ENCODE measurements at regions not wholly inside any gene's neighbourhood (a gene's known extent, or its start where the extent isn't known, plus 50 kb on each side); places are given as distances from the start of the nearest gene placed in this dataset.
A peak's percentile ranks its signal among the peaks of the same experiment; 100 is the strongest.

DNA sequence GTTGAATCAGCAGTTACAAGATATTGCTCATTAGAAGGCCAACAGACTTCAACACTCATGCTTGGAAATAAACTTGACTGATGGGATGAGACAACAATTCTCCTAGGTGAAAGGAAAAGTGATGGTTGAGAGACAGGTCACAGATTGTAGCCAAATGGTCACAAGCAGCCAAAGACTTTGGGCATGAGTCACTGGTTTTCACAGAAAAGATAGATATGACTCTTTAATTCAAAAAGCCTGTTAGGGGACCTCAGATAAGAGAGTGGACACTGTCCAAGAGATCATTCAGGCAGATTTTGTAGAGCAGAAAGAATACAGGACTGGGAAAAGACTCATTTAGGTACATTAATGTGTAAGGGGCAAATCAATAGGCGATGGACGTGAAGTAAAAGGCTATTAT is 982.5 kb downstream of the MAT2B start:
- ATAC-seq = no peak; the same call in 2 of the 3 replicates
- TF ChIP-seq, protein P1, sequence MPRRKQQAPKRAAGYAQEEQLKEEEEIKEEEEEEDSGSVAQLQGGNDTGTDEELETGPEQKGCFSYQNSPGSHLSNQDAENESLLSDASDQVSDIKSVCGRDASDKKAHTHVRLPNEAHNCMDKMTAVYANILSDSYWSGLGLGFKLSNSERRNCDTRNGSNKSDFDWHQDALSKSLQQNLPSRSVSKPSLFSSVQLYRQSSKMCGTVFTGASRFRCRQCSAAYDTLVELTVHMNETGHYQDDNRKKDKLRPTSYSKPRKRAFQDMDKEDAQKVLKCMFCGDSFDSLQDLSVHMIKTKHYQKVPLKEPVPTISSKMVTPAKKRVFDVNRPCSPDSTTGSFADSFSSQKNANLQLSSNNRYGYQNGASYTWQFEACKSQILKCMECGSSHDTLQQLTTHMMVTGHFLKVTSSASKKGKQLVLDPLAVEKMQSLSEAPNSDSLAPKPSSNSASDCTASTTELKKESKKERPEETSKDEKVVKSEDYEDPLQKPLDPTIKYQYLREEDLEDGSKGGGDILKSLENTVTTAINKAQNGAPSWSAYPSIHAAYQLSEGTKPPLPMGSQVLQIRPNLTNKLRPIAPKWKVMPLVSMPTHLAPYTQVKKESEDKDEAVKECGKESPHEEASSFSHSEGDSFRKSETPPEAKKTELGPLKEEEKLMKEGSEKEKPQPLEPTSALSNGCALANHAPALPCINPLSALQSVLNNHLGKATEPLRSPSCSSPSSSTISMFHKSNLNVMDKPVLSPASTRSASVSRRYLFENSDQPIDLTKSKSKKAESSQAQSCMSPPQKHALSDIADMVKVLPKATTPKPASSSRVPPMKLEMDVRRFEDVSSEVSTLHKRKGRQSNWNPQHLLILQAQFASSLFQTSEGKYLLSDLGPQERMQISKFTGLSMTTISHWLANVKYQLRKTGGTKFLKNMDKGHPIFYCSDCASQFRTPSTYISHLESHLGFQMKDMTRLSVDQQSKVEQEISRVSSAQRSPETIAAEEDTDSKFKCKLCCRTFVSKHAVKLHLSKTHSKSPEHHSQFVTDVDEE (CRISPR knock-in tag; IDR thresholded peaks at IDR 0.05) = peak; percentile 86
- peak; percentile 86 for TF ChIP-seq ISL1 (CRISPR knock-in tag; IDR thresholded peaks at IDR 0.05)
- TF ChIP-seq ZNF8 (CRISPR knock-in tag; IDR thresholded peaks at IDR 0.05) = 0 out of 2 replicates have a peak, but pooled peaks have one; percentile 32
- TF ChIP-seq GLIS3 (CRISPR knock-in tag; IDR thresholded peaks at IDR 0.05) = peak; percentile 73; the same call in 1 of the 2 replicates
- TF ChIP-seq ZFP30 (CRISPR knock-in tag; IDR thresholded peaks at IDR 0.05) = no peak
- TF ChIP-seq, protein P2, sequence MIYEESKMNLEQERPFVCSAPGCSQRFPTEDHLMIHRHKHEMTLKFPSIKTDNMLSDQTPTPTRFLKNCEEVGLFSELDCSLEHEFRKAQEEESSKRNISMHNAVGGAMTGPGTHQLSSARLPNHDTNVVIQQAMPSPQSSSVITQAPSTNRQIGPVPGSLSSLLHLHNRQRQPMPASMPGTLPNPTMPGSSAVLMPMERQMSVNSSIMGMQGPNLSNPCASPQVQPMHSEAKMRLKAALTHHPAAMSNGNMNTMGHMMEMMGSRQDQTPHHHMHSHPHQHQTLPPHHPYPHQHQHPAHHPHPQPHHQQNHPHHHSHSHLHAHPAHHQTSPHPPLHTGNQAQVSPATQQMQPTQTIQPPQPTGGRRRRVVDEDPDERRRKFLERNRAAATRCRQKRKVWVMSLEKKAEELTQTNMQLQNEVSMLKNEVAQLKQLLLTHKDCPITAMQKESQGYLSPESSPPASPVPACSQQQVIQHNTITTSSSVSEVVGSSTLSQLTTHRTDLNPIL (CRISPR knock-in tag; IDR thresholded peaks at IDR 0.05; ENCODE audit: low read depth) = no peak
- TF ChIP-seq PPARA (CRISPR knock-in tag; IDR thresholded peaks at IDR 0.05; ENCODE audit: borderline replicate concordance) = no peak
- TF ChIP-seq TCF4 (CRISPR knock-in tag; IDR thresholded peaks at IDR 0.05; ENCODE audit: borderline replicate concordance) = peak; percentile 93

DNA sequence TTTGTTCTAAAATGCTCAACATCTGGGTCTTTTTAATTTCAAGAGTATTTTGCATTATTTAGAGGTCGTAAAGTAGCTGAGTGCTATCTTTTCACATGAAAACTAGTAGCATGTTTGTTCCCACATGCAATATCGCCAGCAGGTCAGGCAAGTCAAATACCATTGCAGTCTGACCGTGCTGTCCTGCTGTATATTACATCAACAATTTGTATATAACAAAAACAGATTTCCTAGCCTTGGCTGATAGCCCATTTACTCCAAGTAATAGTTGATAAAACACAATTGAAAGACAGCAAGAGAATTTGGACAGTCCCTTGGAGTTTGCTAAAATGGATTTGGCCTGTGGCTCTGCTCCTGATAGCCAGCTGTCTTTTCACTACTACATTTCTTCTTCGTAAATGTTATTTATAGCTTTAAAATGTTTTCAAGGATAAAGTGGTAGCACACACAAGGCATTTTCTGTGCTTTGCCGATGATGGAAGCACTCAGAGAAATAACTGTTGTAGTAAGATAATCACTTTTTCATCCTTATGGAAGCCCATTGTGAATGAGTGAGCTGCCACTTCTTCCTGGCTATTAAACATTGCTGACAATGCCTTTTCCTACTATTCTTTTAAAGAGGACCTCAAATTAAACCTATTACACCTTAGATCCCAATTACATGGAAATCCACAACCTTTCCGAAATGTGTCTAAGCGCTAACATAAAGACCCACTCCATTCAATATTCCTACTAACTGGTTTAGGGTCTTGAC is 992.1 kb downstream of the MAT2B start:
- TF ChIP-seq BACH2 (CRISPR knock-in tag; IDR thresholded peaks at IDR 0.05; ENCODE audit: borderline replicate concordance) = no peak
- no peak for TF ChIP-seq ZNF70 (CRISPR knock-in tag; IDR thresholded peaks at IDR 0.05)
- TF ChIP-seq TOX (CRISPR knock-in tag; IDR thresholded peaks at IDR 0.05; ENCODE audit: borderline replicate concordance) = no peak
- TF ChIP-seq RARB (CRISPR knock-in tag; IDR thresholded peaks at IDR 0.05) = no peak
- TF ChIP-seq, protein P3, sequence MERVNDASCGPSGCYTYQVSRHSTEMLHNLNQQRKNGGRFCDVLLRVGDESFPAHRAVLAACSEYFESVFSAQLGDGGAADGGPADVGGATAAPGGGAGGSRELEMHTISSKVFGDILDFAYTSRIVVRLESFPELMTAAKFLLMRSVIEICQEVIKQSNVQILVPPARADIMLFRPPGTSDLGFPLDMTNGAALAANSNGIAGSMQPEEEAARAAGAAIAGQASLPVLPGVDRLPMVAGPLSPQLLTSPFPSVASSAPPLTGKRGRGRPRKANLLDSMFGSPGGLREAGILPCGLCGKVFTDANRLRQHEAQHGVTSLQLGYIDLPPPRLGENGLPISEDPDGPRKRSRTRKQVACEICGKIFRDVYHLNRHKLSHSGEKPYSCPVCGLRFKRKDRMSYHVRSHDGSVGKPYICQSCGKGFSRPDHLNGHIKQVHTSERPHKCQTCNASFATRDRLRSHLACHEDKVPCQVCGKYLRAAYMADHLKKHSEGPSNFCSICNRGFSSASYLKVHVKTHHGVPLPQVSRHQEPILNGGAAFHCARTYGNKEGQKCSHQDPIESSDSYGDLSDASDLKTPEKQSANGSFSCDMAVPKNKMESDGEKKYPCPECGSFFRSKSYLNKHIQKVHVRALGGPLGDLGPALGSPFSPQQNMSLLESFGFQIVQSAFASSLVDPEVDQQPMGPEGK (CRISPR knock-in tag; IDR thresholded peaks at IDR 0.05; ENCODE audit: borderline replicate concordance) = no peak
- TF ChIP-seq ZFP3 (CRISPR knock-in tag; IDR thresholded peaks at IDR 0.05) = no peak
- no peak for TF ChIP-seq GLIS3 (CRISPR knock-in tag; IDR thresholded peaks at IDR 0.05)
- TF ChIP-seq TCF4 (CRISPR knock-in tag; IDR thresholded peaks at IDR 0.05; ENCODE audit: borderline replicate concordance) = no peak
- TF ChIP-seq ARNTL (CRISPR knock-in tag; IDR thresholded peaks at IDR 0.05; ENCODE audit: borderline replicate concordance, low read depth) = no peak
- TF ChIP-seq ZNF565 (CRISPR knock-in tag; conservative IDR thresholded peaks at IDR 0.05; ENCODE audit: low read depth) = no peak
- TF ChIP-seq PPARA (CRISPR knock-in tag; IDR thresholded peaks at IDR 0.05; ENCODE audit: borderline replicate concordance) = no peak
- TF ChIP-seq CSDC2 (CRISPR knock-in tag; IDR thresholded peaks at IDR 0.05) = no peak
- no peak for TF ChIP-seq OSR1 (CRISPR knock-in tag; IDR thresholded peaks at IDR 0.05)
- TF ChIP-seq, protein P2 (CRISPR knock-in tag; IDR thresholded peaks at IDR 0.05; ENCODE audit: low read depth) = no peak
- no peak for TF ChIP-seq ZNF8 (CRISPR knock-in tag; IDR thresholded peaks at IDR 0.05)
- TF ChIP-seq ZC3H10 (CRISPR knock-in tag; IDR thresholded peaks at IDR 0.05) = no peak
- no peak for TF ChIP-seq ESRRG (CRISPR knock-in tag; IDR thresholded peaks at IDR 0.05)
- no peak for ATAC-seq

DNA sequence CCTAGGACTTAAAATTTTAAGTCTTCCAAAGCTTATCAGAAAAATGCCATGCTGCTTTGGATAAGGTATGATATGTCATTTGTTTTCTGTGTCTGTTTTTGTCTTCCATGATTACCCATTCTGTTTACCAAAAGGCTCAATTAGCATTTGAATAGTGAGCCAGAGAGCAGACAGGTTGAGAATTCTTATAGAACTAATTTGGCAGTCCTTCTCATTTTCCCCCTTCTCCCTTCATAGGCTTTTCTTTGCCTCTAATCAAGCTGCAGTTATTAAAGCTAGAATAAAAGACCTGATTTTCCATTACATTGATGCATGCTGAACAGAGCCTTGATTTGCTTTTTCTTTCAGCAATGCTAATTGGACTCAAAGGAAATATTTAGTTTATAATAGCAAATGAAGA is 993.0 kb downstream of the MAT2B start:
- ATAC-seq = no peak
- TF ChIP-seq GLIS3 (CRISPR knock-in tag; IDR thresholded peaks at IDR 0.05) (no peak), ZC3H10 (CRISPR knock-in tag; IDR thresholded peaks at IDR 0.05) (no peak), CSDC2 (CRISPR knock-in tag; IDR thresholded peaks at IDR 0.05) (no peak), ZNF8 (CRISPR knock-in tag; IDR thresholded peaks at IDR 0.05) (no peak), ZFP30 (CRISPR knock-in tag; IDR thresholded peaks at IDR 0.05) (no peak), PPARA (CRISPR knock-in tag; IDR thresholded peaks at IDR 0.05; ENCODE audit: borderline replicate concordance) (no peak)
- TF ChIP-seq, protein P2 (CRISPR knock-in tag; IDR thresholded peaks at IDR 0.05; ENCODE audit: low read depth) = no peak
- TF ChIP-seq, protein P4, sequence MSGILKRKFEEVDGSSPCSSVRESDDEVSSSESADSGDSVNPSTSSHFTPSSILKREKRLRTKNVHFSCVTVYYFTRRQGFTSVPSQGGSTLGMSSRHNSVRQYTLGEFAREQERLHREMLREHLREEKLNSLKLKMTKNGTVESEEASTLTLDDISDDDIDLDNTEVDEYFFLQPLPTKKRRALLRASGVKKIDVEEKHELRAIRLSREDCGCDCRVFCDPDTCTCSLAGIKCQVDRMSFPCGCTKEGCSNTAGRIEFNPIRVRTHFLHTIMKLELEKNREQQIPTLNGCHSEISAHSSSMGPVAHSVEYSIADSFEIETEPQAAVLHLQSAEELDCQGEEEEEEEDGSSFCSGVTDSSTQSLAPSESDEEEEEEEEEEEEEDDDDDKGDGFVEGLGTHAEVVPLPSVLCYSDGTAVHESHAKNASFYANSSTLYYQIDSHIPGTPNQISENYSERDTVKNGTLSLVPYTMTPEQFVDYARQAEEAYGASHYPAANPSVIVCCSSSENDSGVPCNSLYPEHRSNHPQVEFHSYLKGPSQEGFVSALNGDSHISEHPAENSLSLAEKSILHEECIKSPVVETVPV (CRISPR knock-in tag; IDR thresholded peaks at IDR 0.05) = no peak
- TF ChIP-seq, protein P5, sequence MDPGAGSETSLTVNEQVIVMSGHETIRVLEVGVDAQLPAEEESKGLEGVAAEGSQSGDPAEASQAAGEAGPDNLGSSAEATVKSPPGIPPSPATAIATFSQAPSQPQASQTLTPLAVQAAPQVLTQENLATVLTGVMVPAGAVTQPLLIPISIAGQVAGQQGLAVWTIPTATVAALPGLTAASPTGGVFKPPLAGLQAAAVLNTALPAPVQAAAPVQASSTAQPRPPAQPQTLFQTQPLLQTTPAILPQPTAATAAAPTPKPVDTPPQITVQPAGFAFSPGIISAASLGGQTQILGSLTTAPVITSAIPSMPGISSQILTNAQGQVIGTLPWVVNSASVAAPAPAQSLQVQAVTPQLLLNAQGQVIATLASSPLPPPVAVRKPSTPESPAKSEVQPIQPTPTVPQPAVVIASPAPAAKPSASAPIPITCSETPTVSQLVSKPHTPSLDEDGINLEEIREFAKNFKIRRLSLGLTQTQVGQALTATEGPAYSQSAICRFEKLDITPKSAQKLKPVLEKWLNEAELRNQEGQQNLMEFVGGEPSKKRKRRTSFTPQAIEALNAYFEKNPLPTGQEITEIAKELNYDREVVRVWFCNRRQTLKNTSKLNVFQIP (CRISPR knock-in tag; IDR thresholded peaks at IDR 0.05; ENCODE audit: borderline replicate concordance, low read depth) = no peak

All from SK-N-SH treated with all-trans-retinoic acid at 6 μM for 48 hours (cell line).